ENCODE measurements at regions not wholly inside any gene's neighbourhood (a gene's known extent, or its start where the extent isn't known, plus 50 kb on each side); places are given as distances from the start of the nearest gene placed in this dataset.

GRCh38 chr2:106959975-106960682 is 74.2 kb upstream of the ST6GAL2 start:
- TF ChIP-seq Cebpa-rat (IDR thresholded peaks at IDR 0.05): no peak
- Histone ChIP-seq H3K4me2 (peak overlapping the region; percentile 18 to 59 (median 27); a peak in 18 of 22 replicates), H3K9ac (no peak overlapping the region), H3K4me3 (no peak overlapping the region), H4K20me1 (no peaks in the 10 kb centered on the region), H3K27ac (no peak overlapping the region), H3K36me3 (no peaks in the 10 kb centered on the region), H3K27me3 (no peaks in the 10 kb centered on the region), H3K4me1 (peaks cover 10 to 15% (median 14%) of the 10 kb centered on the region in 10 experiments; a peak in 15 of 20 replicates), H3K9me3 (replicated peaks in 1 of 11) (no peaks in the 10 kb centered on the region)

- no peak for TF ChIP-seq Cebpa-rat (IDR thresholded peaks at IDR 0.05)
These were observed 74.8 kb upstream of the ST6GAL2 start for GRCh38 chr2:106960683-106961161.

GRCh38 chr2:106961328-106961727 is 75.4 kb upstream of the ST6GAL2 start:
- Histone ChIP-seq H4K20me1 (no peaks in the 10 kb centered on the region), H3K4me2 (peak overlapping the region in 2 of 11 experiments; percentile 2 to 20; a peak in 2 of 22 replicates), H3K4me3 (no peak overlapping the region), H3K27me3 (no peaks in the 10 kb centered on the region), H3K9me3 (replicated peaks in 1 of 11) (no peaks in the 10 kb centered on the region), H3K27ac (no peak overlapping the region), H3K9ac (no peak overlapping the region), H3K36me3 (no peaks in the 10 kb centered on the region), H3K4me1 (peaks cover 10 to 15% (median 14%) of the 10 kb centered on the region in 10 experiments; a peak in 15 of 20 replicates)
- no peak for TF ChIP-seq Cebpa-rat (IDR thresholded peaks at IDR 0.05)

More at GRCh38 chr2:106960683-106961161, 74.8 kb upstream of the ST6GAL2 start:
- no peaks in the 10 kb centered on the region for H3K36me3 ChIP-seq
- H3K4me2 ChIP-seq: peak overlapping the region; percentile 18 to 59 (median 27); a peak in 18 of 22 replicates
- no peak overlapping the region for H3K4me3 ChIP-seq
- H3K9ac ChIP-seq: no peak overlapping the region
- H3K4me1 ChIP-seq: peaks cover 10 to 15% (median 14%) of the 10 kb centered on the region in 10 experiments; a peak in 15 of 20 replicates
- no peaks in the 10 kb centered on the region for H3K9me3 ChIP-seq (replicated peaks in 1 of 11)
- no peaks in the 10 kb centered on the region for H3K27me3 ChIP-seq
- no peak overlapping the region for H3K27ac ChIP-seq
- H4K20me1 ChIP-seq: no peaks in the 10 kb centered on the region

GRCh38 chr2:106963156-106963555 is 77.2 kb upstream of the ST6GAL2 start:
- Histone ChIP-seq H3K4me1 (peaks cover 10 to 15% (median 14%) of the 10 kb centered on the region in 10 experiments; a peak in 15 of 20 replicates), H3K9ac (no peak overlapping the region), H3K9me3 (replicated peaks in 1 of 11) (no peaks in the 10 kb centered on the region), H3K4me2 (no peak overlapping the region), H3K4me3 (no peak overlapping the region), H3K27me3 (no peaks in the 10 kb centered on the region), H3K36me3 (no peaks in the 10 kb centered on the region), H3K27ac (no peak overlapping the region), H4K20me1 (no peaks in the 10 kb centered on the region)
- no peak for TF ChIP-seq Cebpa-rat (IDR thresholded peaks at IDR 0.05)

GRCh38 chr2:106963893-106964292 is 77.9 kb upstream of the ST6GAL2 start:
- Histone ChIP-seq H3K9me3 (replicated peaks in 1 of 11) (no peaks in the 10 kb centered on the region), H3K27ac (no peak overlapping the region), H4K20me1 (no peaks in the 10 kb centered on the region), H3K27me3 (no peaks in the 10 kb centered on the region), H3K4me2 (no peak overlapping the region), H3K4me3 (no peak overlapping the region), H3K9ac (no peak overlapping the region), H3K4me1 (peaks cover 10 to 15% (median 14%) of the 10 kb centered on the region in 10 experiments; a peak in 15 of 20 replicates), H3K36me3 (no peaks in the 10 kb centered on the region)
- no peak for TF ChIP-seq Cebpa-rat (IDR thresholded peaks at IDR 0.05)

GRCh38 chr2:106965611-106966010 is 79.6 kb upstream of the ST6GAL2 start:
- Histone ChIP-seq H3K9me3 (replicated peaks in 1 of 11) (no peaks in the 10 kb centered on the region), H4K20me1 (no peaks in the 10 kb centered on the region), H3K4me3 (no peak overlapping the region), H3K4me1 (peaks cover 3 to 7% (median 5%) of the 10 kb centered on the region in 10 experiments; a peak in 14 of 20 replicates), H3K36me3 (no peaks in the 10 kb centered on the region), H3K27ac (no peak overlapping the region), H3K4me2 (no peak overlapping the region), H3K9ac (no peak overlapping the region), H3K27me3 (no peaks in the 10 kb centered on the region)
- TF ChIP-seq Cebpa-rat (IDR thresholded peaks at IDR 0.05): no peak

- no peak overlapping the region for H3K9ac ChIP-seq
- H3K4me2 ChIP-seq: no peak overlapping the region
- H3K4me1 ChIP-seq: no peaks in the 10 kb centered on the region
- no peaks in the 10 kb centered on the region for H3K27me3 ChIP-seq
- no peaks in the 10 kb centered on the region for H3K9me3 ChIP-seq (replicated peaks in 1 of 11)
- H4K20me1 ChIP-seq: no peaks in the 10 kb centered on the region
- H3K27ac ChIP-seq: no peak overlapping the region
- H3K4me3 ChIP-seq: no peak overlapping the region
- H3K36me3 ChIP-seq: no peaks in the 10 kb centered on the region
- no peak for TF ChIP-seq Cebpa-rat (IDR thresholded peaks at IDR 0.05)
These were observed 83.8 kb upstream of the ST6GAL2 start for GRCh38 chr2:106969777-106970176.

- H3K27ac ChIP-seq: no peak overlapping the region
- H3K4me1 ChIP-seq: peaks cover 0 to 2% (median 0%) of the 10 kb centered on the region in 10 experiments; a peak in 2 of 20 replicates
- TF ChIP-seq Cebpa-rat (IDR thresholded peaks at IDR 0.05): no peak
- no peak overlapping the region for H3K4me3 ChIP-seq
- H3K9me3 ChIP-seq (replicated peaks in 1 of 11): no peaks in the 10 kb centered on the region
- no peaks in the 10 kb centered on the region for H4K20me1 ChIP-seq
- H3K9ac ChIP-seq: no peak overlapping the region
- no peak overlapping the region for H3K4me2 ChIP-seq
- H3K27me3 ChIP-seq: no peaks in the 10 kb centered on the region
- no peaks in the 10 kb centered on the region for H3K36me3 ChIP-seq
These were observed 84.7 kb upstream of the ST6GAL2 start for GRCh38 chr2:106970471-106971261.

GRCh38 chr2:106972782-106973181 is 86.8 kb upstream of the ST6GAL2 start:
- Histone ChIP-seq H3K9ac (no peak overlapping the region), H3K27me3 (no peaks in the 10 kb centered on the region), H3K9me3 (replicated peaks in 1 of 11) (no peaks in the 10 kb centered on the region), H3K4me2 (no peak overlapping the region), H3K27ac (no peak overlapping the region), H4K20me1 (no peaks in the 10 kb centered on the region), H3K4me3 (no peak overlapping the region), H3K4me1 (peaks cover 0 to 8% (median 0%) of the 10 kb centered on the region in 10 experiments; a peak in 2 of 20 replicates), H3K36me3 (no peaks in the 10 kb centered on the region)
- no peak for TF ChIP-seq Cebpa-rat (IDR thresholded peaks at IDR 0.05)

All from BLaER1 treated with 17β-estradiol and CSF1 and Interleukin-3, amounts not matched to agents 10 nM and 100 nM (cell line).